ENCODE measurements at regions not wholly inside any gene's neighbourhood (a gene's known extent, or its start where the extent isn't known, plus 50 kb on each side); places are given as distances from the start of the nearest gene placed in this dataset.
"Not testable (repeated sequence)": the region's sequence is repeated elsewhere in the genome, so short reads cannot be mapped to it uniquely, and the experiment has no call there.

DNA sequence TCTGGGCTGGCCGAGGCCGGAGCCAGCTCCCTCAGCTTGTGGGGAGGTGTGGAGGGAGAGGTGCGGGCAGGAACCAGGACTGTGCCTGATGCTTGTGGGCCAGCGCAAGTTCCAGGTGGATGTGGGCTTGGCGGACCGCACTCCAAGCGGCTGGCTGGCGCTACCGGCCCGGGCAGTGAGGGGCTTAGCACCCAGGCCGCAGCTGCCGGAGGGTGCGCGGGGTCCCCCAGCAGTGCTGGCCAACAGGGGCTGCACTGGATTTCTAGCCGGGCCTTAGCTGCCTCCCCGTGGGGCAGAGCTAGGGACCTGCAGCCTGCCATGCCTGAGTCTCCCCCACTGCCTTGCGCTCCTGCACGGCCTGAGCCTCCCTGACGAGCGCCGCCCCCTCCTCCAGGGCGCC lies 242.8 kb downstream of the CCSER2 start:
- DNase-seq (no peak), ATAC-seq (no peak)
- intact Hi-C loops (cut with DNase I): no loop called here

- no peak for DNase-seq
- ATAC-seq: no peak
- intact Hi-C loops (cut with DNase I): no loop called here
These were observed 245.7 kb downstream of the CCSER2 start for GRCh38 chr10:84574102-84574501.

DNA sequence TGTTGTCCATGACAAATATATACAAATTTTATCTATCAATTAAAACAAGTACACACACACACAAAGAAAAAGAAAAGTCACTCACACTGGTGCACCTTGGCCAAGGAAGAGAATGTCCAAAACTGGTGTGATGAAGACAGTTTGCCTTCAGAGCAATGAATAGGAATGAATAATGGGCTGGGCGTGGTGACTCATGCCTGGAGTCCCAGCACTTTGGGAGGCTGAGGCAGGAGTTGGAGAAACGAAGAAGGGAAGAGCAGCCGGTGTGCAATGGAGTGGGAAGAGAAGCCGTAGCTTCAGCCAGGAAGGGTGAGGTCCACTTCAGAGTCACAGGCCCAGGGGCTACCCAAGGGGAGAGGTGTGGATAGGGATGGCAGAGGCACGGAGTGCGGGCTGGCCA lies 253.6 kb downstream of the CCSER2 start:
- ATAC-seq (no peak), DNase-seq (no peak)
- intact Hi-C loops (cut with DNase I): no loop called here

DNA sequence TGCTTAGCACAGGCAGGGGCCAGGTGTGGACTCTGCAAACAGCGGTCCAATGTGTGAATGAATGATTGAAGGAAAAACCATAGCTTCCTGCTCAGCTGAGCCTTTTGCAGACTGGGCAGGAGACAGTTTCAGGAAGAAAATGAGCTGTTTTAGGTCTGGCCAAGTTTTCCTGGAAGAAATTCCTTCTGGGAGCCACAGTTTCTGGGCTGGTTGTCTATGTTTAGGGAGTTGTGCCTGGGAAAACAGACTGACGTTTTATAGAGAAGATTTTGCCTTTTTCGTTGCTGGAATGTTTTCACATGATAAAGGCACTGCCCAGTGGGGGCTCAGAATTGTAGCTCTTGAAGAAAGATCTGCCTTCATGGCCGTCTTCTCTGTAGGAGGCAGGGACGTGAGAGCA lies 255.1 kb downstream of the CCSER2 start:
- ATAC-seq (no peak), DNase-seq (no peak)
- intact Hi-C loops (cut with DNase I): no loop called here

- intact Hi-C loops (cut with DNase I): no loop called here
- no peak for DNase-seq
- no peak for ATAC-seq
These were observed 259.4 kb downstream of the CCSER2 start for GRCh38 chr10:84587789-84588188.

- ATAC-seq (no peak), DNase-seq (no peak)
- intact Hi-C loops (cut with DNase I): no loop called here
These were observed 260.0 kb downstream of the CCSER2 start for GRCh38 chr10:84588426-84588825.

DNA sequence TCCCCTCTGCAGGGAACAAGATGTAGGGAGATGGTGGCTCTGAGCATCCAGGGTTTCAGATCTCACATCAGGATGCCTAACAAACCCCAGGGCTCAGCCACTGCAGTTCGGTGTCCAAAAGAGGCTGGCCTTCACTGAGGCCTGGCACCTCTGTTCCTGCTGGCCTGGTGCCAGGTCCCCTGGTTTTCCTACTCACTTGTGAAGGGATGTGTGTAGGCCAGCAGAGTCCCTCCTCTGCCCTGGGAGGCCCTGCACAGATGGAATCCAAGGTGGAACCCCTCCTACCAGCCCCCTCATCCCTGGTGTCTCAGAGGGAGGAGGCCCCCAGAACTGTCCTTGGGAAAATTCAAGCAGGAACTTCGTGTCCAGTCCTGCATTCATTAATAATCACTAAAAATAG lies 260.6 kb downstream of the CCSER2 start:
- intact Hi-C loops (cut with DNase I): no loop called here

DNA sequence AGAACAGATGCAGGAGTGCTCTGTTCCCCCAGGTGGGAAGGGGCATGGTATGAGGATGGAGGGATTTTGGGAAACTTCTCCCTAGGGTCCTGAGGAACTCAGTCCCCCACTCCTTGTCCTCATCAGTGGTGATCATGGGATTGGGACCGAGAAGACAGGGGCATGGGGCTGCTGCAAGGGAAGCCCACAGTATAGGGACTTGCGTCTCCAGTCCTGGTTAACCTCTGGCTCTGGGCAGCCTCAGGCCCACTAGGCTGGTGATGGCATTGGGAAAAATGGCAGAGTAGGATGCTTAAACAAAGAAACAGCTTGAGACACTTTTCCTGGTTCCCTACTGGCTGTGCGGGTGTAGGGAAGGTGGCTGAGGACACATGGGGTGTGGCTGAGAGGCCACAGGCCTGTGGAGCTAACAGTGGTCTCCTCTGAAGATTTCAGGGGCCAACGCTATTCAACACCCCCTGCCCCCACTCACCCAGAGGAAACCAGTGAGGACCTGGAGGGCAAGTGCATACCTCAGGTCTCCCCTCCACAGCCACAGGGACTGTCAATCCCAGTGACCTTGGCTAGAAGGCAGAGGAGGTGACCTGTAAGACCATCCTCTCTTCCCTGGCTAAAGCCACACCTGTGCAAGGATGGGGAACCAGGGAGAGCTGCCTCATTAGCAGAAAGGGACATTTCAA lies 261.3 kb downstream of the CCSER2 start:
- intact Hi-C loops (cut with DNase I): no loop called here
- ATAC-seq: no peak
- DNase-seq: no peak

More for the DNA sequence above, 260.6 kb downstream of the CCSER2 start:
- no peak for ATAC-seq
- no peak for DNase-seq

- peak in 1 of 2 donors; percentile 36 for ATAC-seq
- intact Hi-C loops (cut with DNase I): no loop called here
- DNase-seq: no peak
These were observed 262.2 kb downstream of the CCSER2 start for GRCh38 chr10:84590327-84591193.

- no peak for ATAC-seq
- intact Hi-C loops (cut with DNase I): no loop called here
- no peak for DNase-seq
These were observed 265.1 kb downstream of the CCSER2 start for GRCh38 chr10:84593506-84593905.

GRCh38 chr10:84596585-84596984 lies 268.2 kb downstream of the CCSER2 start:
- ATAC-seq: no peak

GRCh38 chr10:84599254-84599653 lies 270.9 kb downstream of the CCSER2 start:
- ATAC-seq: no peak
- intact Hi-C loops (cut with DNase I): no loop called here
- DNase-seq: no peak

More at GRCh38 chr10:84596585-84596984, 268.2 kb downstream of the CCSER2 start:
- no peak for DNase-seq
- intact Hi-C loops (cut with DNase I): no loop called here

GRCh38 chr10:84600947-84601346 lies 272.6 kb downstream of the CCSER2 start:
- intact Hi-C loops (cut with DNase I): no loop called here
- ATAC-seq: no peak
- no peak for DNase-seq

DNA sequence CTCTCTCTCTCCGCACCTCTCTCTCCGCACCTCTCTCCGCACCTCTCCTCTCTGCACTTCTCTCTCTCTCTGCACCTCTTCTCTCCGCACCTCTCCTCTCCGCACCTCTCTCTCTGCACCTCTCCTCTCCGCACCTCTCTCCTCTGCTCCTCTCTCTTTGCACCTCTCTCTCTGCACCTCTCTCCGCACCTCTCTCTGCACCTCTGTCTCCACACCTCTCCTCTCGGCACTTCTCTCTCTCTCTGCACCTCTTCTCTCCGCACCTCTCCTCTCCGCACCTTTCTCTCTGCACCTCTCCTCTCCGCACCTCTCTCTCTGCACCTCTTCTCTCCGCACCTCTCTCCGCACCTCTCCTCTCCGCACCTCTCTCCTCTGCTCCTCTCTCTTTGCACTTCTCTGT lies 274.2 kb downstream of the CCSER2 start:
- intact Hi-C loops (cut with DNase I); ATAC-seq; DNase-seq: not testable (repeated sequence)

- intact Hi-C loops (cut with DNase I): no loop called here
- no peak for DNase-seq
- ATAC-seq: no peak
These were observed 275.6 kb downstream of the CCSER2 start for GRCh38 chr10:84603971-84604370.

DNA sequence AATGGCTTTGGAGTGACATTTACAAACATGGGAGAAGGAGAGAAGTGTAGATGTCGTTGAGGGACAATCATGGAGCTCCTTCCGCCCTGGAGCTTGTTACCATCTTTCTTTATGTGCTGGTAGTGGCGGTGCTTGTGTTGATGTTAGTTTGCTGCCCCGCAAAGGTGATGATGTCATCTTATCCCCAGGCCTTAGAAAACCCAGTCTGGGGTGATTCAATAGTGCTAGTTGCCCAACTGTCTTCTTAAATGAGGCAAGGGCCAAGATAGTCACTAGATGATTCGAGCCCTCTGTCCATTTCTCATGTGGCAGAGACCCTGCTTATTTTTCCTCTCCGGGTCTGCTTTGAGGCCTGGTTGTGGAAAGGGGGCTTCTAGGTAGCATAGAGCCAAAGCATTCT lies 277.4 kb downstream of the CCSER2 start:
- no peak for DNase-seq
- intact Hi-C loops (cut with DNase I): no loop called here
- ATAC-seq: no peak

DNA sequence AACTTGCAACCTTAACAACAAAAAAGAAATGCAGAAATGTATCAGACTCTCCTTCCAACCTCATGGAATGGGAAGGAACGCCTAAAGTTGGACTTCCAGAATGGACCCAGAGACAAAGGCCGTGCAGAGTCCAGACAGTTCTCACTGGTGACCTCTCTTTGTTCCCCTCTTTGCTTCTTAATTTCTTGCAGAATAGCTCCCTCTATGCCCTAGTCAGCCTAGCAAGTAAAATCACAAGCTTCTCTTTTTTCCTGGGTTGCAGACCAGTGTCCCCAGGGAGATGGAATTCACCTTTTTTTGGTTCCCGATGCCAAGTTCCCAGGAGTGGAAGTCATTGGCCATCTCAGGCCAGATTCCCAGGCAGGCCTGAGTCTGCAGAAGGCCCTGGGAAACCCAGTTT lies 278.0 kb downstream of the CCSER2 start:
- intact Hi-C loops (cut with DNase I): no loop called here
- DNase-seq: no peak
- no peak for ATAC-seq

DNA sequence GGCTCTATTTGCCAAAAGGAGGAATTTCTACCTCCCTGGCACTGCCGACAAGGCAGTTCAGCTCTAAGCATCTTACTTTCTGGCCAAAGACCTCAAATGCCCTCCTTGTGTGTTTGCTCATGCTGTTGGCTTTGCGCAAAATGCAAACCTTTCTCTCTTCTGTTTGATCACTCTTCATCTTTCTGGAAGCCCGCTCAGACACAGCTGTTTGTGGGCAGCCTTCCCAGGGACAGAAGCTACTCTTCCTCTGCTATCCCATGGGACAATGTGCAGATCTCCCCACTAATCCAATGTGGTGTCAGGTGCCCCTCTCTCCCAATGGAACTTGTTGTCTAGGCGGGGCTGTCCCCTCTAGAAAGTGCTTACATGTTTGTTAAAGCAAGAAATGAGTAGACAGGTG lies 278.7 kb downstream of the CCSER2 start:
- DNase-seq (no peak), ATAC-seq (no peak)
- intact Hi-C loops (cut with DNase I): no loop called here

- intact Hi-C loops (cut with DNase I): no loop called here
- ATAC-seq (no peak), DNase-seq (no peak)
These were observed 279.1 kb downstream of the CCSER2 start for GRCh38 chr10:84607523-84607922.

- DNase-seq (no peak), ATAC-seq (no peak)
- intact Hi-C loops (cut with DNase I): no loop called here
These were observed 279.7 kb downstream of the CCSER2 start for GRCh38 chr10:84608126-84608525.

Measured in left cardiac atrium (tissue), 4 donors.